Stimulated activated CD4-positive, alpha-beta T cell treated with anti-CD3 and anti-CD28 coated beads, Interleukin-1b, Interleukin-23, amount 100 ng/mL, for 4 hours (primary cell): ENCODE measurements at regions not wholly inside any gene's neighbourhood (a gene's known extent, or its start where the extent isn't known, plus 50 kb on each side); places are given as distances from the start of the nearest gene placed in this dataset.

Experiments used
- DNase-seq, 2 donors: peaks; one replicate each; pipeline ENCODE4 v3.0.0-alpha.2; 2020; ENCODE audit warnings: low read depth in 2 of 2

GRCh38 chr2:100660851-100661584, 98.2 kb downstream of the PDCL3 start:
- no peak for DNase-seq

GRCh38 chr2:100662866-100663265, 100.1 kb downstream of the PDCL3 start:
- no peak for DNase-seq

- no peak for DNase-seq
Measured at GRCh38 chr2:100664021-100664755, 101.4 kb downstream of the PDCL3 start.

GRCh38 chr2:100664756-100665101, 101.9 kb downstream of the PDCL3 start:
- DNase-seq = no peak

- no peak for DNase-seq
Measured at GRCh38 chr2:100666996-100667395, 104.2 kb downstream of the PDCL3 start.

GRCh38 chr2:100667801-100668200, 105.0 kb downstream of the PDCL3 start:
- no peak for DNase-seq

- DNase-seq = no peak
Measured at GRCh38 chr2:100670232-100670631, 107.4 kb downstream of the PDCL3 start.

GRCh38 chr2:100673115-100673514, 110.3 kb downstream of the PDCL3 start:
- no peak for DNase-seq

- DNase-seq = no peak
Measured at GRCh38 chr2:100673691-100674485, 111.1 kb downstream of the PDCL3 start.

GRCh38 chr2:100674666-100675065, 111.9 kb downstream of the PDCL3 start:
- no peak for DNase-seq

- no peak for DNase-seq
Measured at GRCh38 chr2:100675373-100675772, 112.6 kb downstream of the PDCL3 start.

GRCh38 chr2:100675855-100676254, 113.1 kb downstream of the PDCL3 start:
- no peak for DNase-seq

- DNase-seq = no peak
Measured at GRCh38 chr2:100676346-100676745, 113.6 kb downstream of the PDCL3 start.

- no peak for DNase-seq
Measured at GRCh38 chr2:100677611-100678185, 114.9 kb downstream of the PDCL3 start.

GRCh38 chr2:100679211-100679610, 116.4 kb downstream of the PDCL3 start:
- no peak for DNase-seq

- DNase-seq = no peak
Measured at GRCh38 chr2:100682536-100682935, 119.7 kb downstream of the PDCL3 start.

GRCh38 chr2:100683231-100683630, 120.4 kb downstream of the PDCL3 start:
- DNase-seq = no peak

GRCh38 chr2:100691846-100692245, 128.1 kb upstream of the NPAS2 start:
- no peak for DNase-seq

GRCh38 chr2:100692381-100692780, 127.6 kb upstream of the NPAS2 start:
- no peak for DNase-seq

- no peak for DNase-seq
Measured at GRCh38 chr2:100692906-100693305, 127.0 kb upstream of the NPAS2 start.

- no peak for DNase-seq
Measured at GRCh38 chr2:100699131-100699530, 120.8 kb upstream of the NPAS2 start.

- no peak for DNase-seq
Measured at GRCh38 chr2:100702438-100703109, 117.4 kb upstream of the NPAS2 start.
